ENCODE measurements at regions not wholly inside any gene's neighbourhood (a gene's known extent, or its start where the extent isn't known, plus 50 kb on each side); places are given as distances from the start of the nearest gene placed in this dataset.

- H3K27ac ChIP-seq: no peak overlapping the region
- H4K20me1 ChIP-seq (ENCODE audit: insufficient read depth): no peaks in the 10 kb centered on the region
- no peaks in the 10 kb centered on the region for H3K9me2 ChIP-seq (ENCODE audit: insufficient read depth)
- no peak overlapping the region for H2AFZ ChIP-seq
- peaks cover 44% of the 10 kb centered on the region for H3K4me1 ChIP-seq (replicated peaks; ENCODE audit: insufficient read depth)
- CTCF ChIA-PET: no interaction called here
- POLR2A ChIA-PET (ENCODE audit: unreplicated experiment): no interaction called here
- no peaks in the 10 kb centered on the region for H3K27me3 ChIP-seq (ENCODE audit: insufficient read depth, low read depth)
- H3K9me3 ChIP-seq (ENCODE audit: insufficient read depth, low read depth): no peaks in the 10 kb centered on the region
- H3K36me3 ChIP-seq (ENCODE audit: low read depth): no peaks in the 10 kb centered on the region
- intact Hi-C loops (cut with micrococcal nuclease; ENCODE audit: unreplicated experiment): no loop called here
- no peak for DNase-seq
- H3F3A ChIP-seq (ENCODE audit: insufficient read depth, low read depth): peaks cover 28% of the 10 kb centered on the region
- H3K79me2 ChIP-seq (ENCODE audit: low read depth): peaks cover 42% of the 10 kb centered on the region
- H3K4me2 ChIP-seq: no peak overlapping the region
- H3K4me3 ChIP-seq: no peak overlapping the region
- TF ChIP-seq CTCF (conservative IDR thresholded peaks at IDR 0.05) (no peak), EZH2 (IDR thresholded peaks at IDR 0.05; ENCODE audit: low read depth) (no peak)
- no TSS peak for BruUV-seq (replicated peaks)
These were observed 97.3 kb upstream of the NHSL1 start for GRCh38 chr6:138596591-138596990.

- H3K27me3 ChIP-seq (ENCODE audit: insufficient read depth, low read depth): no peaks in the 10 kb centered on the region
- TF ChIP-seq CTCF (conservative IDR thresholded peaks at IDR 0.05) (no peak), EZH2 (IDR thresholded peaks at IDR 0.05; ENCODE audit: low read depth) (no peak)
- H3K4me2 ChIP-seq: no peak overlapping the region
- H2AFZ ChIP-seq: no peak overlapping the region
- DNase-seq: no peak
- intact Hi-C loops (cut with micrococcal nuclease; ENCODE audit: unreplicated experiment): no loop called here
- no peak overlapping the region for H3K4me3 ChIP-seq
- BruUV-seq (replicated peaks): no TSS peak
- CTCF ChIA-PET: no interaction called here
- H3K27ac ChIP-seq: no peak overlapping the region
- peaks cover 35% of the 10 kb centered on the region for H3K79me2 ChIP-seq (ENCODE audit: low read depth)
- H3K36me3 ChIP-seq (ENCODE audit: low read depth): no peaks in the 10 kb centered on the region
- H4K20me1 ChIP-seq (ENCODE audit: insufficient read depth): no peaks in the 10 kb centered on the region
- peaks cover 40% of the 10 kb centered on the region for H3K4me1 ChIP-seq (replicated peaks; ENCODE audit: insufficient read depth)
- H3K9me3 ChIP-seq (ENCODE audit: insufficient read depth, low read depth): no peaks in the 10 kb centered on the region
- H3K9me2 ChIP-seq (ENCODE audit: insufficient read depth): no peaks in the 10 kb centered on the region
- POLR2A ChIA-PET (ENCODE audit: unreplicated experiment): no interaction called here
- peaks cover 28% of the 10 kb centered on the region for H3F3A ChIP-seq (ENCODE audit: insufficient read depth, low read depth)
These were observed 98.0 kb upstream of the NHSL1 start for GRCh38 chr6:138597336-138597735.

GRCh38 chr6:138598562-138599173 lies 99.4 kb upstream of the NHSL1 start:
- CTCF ChIA-PET: no interaction called here
- intact Hi-C loops (cut with micrococcal nuclease; ENCODE audit: unreplicated experiment): no loop called here

More at GRCh38 chr6:138598562-138599173, 99.4 kb upstream of the NHSL1 start:
- no TSS peak for BruUV-seq (replicated peaks)
- no peaks in the 10 kb centered on the region for H3K9me3 ChIP-seq (ENCODE audit: insufficient read depth, low read depth)
- no peak overlapping the region for H2AFZ ChIP-seq
- H3K4me2 ChIP-seq: no peak overlapping the region
- H3F3A ChIP-seq (ENCODE audit: insufficient read depth, low read depth): peaks cover 15% of the 10 kb centered on the region
- POLR2A ChIA-PET (ENCODE audit: unreplicated experiment): no interaction called here
- H3K4me3 ChIP-seq: no peak overlapping the region
- no peaks in the 10 kb centered on the region for H3K36me3 ChIP-seq (ENCODE audit: low read depth)
- TF ChIP-seq EZH2 (IDR thresholded peaks at IDR 0.05; ENCODE audit: low read depth): no peak
- no peak for TF ChIP-seq CTCF (conservative IDR thresholded peaks at IDR 0.05)
- peaks cover 33% of the 10 kb centered on the region for H3K79me2 ChIP-seq (ENCODE audit: low read depth)
- no peaks in the 10 kb centered on the region for H3K9me2 ChIP-seq (ENCODE audit: insufficient read depth)
- no peak overlapping the region for H3K27ac ChIP-seq
- peaks cover under 1% of the 10 kb centered on the region; the same call in 1 of the 2 replicates for H4K20me1 ChIP-seq (ENCODE audit: insufficient read depth)
- peaks cover 26% of the 10 kb centered on the region for H3K4me1 ChIP-seq (replicated peaks; ENCODE audit: insufficient read depth)
- H3K27me3 ChIP-seq (ENCODE audit: insufficient read depth, low read depth): no peaks in the 10 kb centered on the region
- no peak for DNase-seq

All from PC-9 (cell line).